Endothelial cell (in vitro differentiated cells): ENCODE measurements at regions not wholly inside any gene's neighbourhood (a gene's known extent, or its start where the extent isn't known, plus 50 kb on each side); places are given as distances from the start of the nearest gene placed in this dataset.

Experiments
- DNase-seq: peaks from one replicate; pipeline ENCODE4 v3.0.0; 2021; ENCODE audit warnings: low spot score
- H3K27ac Mint-ChIP-seq: one replicate; pipeline ENCODE4 v1.8.0; 2021; ENCODE audit warnings: mixed read lengths, inconsistent platforms; ENCODE audit not compliant: unreplicated experiment
- H3K27me3 Mint-ChIP-seq: one replicate; pipeline ENCODE4 v1.8.0; 2021; ENCODE audit warnings: mild to moderate bottlenecking, moderate library complexity, mixed read lengths, inconsistent platforms; ENCODE audit not compliant: unreplicated experiment
- H3K36me3 Mint-ChIP-seq: one replicate; pipeline ENCODE4 v1.8.0; 2021; ENCODE audit warnings: mild to moderate bottlenecking, low read depth, mixed read lengths, inconsistent platforms; ENCODE audit not compliant: unreplicated experiment
- H3K4me1 Mint-ChIP-seq: one replicate; pipeline ENCODE4 v1.8.0; 2021; ENCODE audit warnings: mild to moderate bottlenecking, mixed read lengths, inconsistent platforms; ENCODE audit not compliant: unreplicated experiment
- H3K4me3 Mint-ChIP-seq: one replicate; pipeline ENCODE4 v1.8.0; 2021; ENCODE audit warnings: mild to moderate bottlenecking, mixed read lengths, inconsistent platforms; ENCODE audit not compliant: unreplicated experiment
- H3K9me3 Mint-ChIP-seq: one replicate; pipeline ENCODE4 v1.8.0; 2021; ENCODE audit warnings: mixed read lengths, inconsistent platforms; ENCODE audit not compliant: unreplicated experiment
- TF ChIP-seq, protein P1 (sequence below): fragments of 200-600 bp; sonication (generic); IDR thresholded peaks from one replicate; pipeline ENCODE4 v1.5.0; 2021; ENCODE audit warnings: antibody characterized with exemption; ENCODE audit not compliant: unreplicated experiment

DNA sequence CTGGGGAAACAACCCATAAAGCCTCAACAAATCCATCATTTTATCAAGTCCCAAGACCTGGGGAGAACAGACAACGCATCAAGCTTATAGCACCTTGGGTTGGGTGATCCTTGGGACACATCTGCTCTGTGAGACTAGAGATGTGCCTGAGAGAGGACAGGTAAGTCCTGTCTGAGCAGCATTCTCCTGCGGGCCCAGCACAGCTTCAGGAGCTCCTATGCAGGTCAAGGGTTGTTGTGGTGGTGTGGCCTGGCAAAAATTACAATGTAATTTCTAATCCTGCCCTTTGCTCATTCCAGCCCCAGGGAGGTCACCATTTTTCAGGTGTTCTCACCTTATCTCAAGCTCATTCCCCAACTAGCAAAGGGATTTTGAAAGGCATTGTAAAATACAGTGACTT is 608.1 kb upstream of the CAMK1G start:
- Mint-ChIP-seq H3K27ac (no peak overlapping the region), H3K36me3 (no peaks in the 10 kb centered on the region), H3K9me3 (no peaks in the 10 kb centered on the region), H3K4me3 (no peak overlapping the region), H3K27me3 (no peaks in the 10 kb centered on the region), H3K4me1 (peaks cover 6% of the 10 kb centered on the region)
- no peak for DNase-seq
- TF ChIP-seq, protein P1, sequence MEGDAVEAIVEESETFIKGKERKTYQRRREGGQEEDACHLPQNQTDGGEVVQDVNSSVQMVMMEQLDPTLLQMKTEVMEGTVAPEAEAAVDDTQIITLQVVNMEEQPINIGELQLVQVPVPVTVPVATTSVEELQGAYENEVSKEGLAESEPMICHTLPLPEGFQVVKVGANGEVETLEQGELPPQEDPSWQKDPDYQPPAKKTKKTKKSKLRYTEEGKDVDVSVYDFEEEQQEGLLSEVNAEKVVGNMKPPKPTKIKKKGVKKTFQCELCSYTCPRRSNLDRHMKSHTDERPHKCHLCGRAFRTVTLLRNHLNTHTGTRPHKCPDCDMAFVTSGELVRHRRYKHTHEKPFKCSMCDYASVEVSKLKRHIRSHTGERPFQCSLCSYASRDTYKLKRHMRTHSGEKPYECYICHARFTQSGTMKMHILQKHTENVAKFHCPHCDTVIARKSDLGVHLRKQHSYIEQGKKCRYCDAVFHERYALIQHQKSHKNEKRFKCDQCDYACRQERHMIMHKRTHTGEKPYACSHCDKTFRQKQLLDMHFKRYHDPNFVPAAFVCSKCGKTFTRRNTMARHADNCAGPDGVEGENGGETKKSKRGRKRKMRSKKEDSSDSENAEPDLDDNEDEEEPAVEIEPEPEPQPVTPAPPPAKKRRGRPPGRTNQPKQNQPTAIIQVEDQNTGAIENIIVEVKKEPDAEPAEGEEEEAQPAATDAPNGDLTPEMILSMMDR: no peak

DNA sequence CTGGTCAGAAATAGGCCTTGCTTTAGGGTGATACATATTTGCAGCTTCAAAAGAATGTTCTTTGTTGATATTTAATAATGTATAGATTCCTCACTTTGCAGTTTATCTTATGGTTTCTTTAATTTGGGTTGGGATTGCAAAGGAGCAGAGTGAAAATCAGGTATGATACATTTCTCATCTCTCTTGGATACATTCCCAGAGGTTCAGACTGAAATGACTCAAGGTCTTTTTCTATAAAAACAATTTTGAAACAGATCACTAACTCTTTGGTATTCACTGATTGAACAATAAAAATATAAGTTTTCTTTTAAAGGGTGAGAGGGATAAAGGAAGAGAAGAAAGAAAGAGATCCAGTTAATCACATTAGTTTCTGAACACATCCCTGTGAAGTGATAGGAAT is 606.5 kb upstream of the CAMK1G start:
- Mint-ChIP-seq H3K27me3 (no peaks in the 10 kb centered on the region), H3K4me1 (no peaks in the 10 kb centered on the region), H3K27ac (no peak overlapping the region), H3K9me3 (no peaks in the 10 kb centered on the region), H3K36me3 (no peaks in the 10 kb centered on the region), H3K4me3 (no peak overlapping the region)
- TF ChIP-seq, protein P1: no peak
- DNase-seq: no peak

DNA sequence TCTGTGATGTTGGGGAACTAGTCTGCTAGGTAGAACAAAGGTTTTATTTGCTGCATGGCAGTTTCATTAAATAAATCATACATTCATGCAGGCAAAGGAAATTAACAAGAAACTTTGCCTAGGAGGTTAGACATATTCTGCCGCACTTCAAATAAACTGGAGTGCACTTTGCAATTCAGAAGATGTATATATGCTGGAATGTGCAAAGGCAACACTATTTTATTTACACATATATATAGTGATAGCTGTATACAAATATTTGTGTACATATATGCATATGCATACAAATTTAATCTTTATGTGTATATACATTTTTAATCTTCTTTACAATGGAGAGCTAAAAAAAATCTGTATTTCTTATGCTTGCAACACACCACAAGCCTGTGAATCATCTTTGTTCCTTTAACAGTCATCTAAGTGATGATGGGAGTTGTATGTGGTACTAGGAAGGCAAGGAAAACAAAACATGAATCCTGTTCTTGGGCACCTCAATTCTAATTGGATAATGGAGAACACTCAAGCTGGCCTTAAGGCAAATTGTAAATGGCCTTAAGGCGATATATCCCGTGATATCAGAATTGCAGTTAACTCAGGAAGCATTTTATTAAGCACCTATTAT is 605.8 kb upstream of the CAMK1G start:
- H3K4me3 Mint-ChIP-seq: no peak overlapping the region
- no peak for DNase-seq
- no peaks in the 10 kb centered on the region for H3K4me1 Mint-ChIP-seq
- no peak overlapping the region for H3K27ac Mint-ChIP-seq
- H3K36me3 Mint-ChIP-seq: no peaks in the 10 kb centered on the region
- H3K27me3 Mint-ChIP-seq: no peaks in the 10 kb centered on the region
- H3K9me3 Mint-ChIP-seq: no peaks in the 10 kb centered on the region
- TF ChIP-seq, protein P1: no peak

DNA sequence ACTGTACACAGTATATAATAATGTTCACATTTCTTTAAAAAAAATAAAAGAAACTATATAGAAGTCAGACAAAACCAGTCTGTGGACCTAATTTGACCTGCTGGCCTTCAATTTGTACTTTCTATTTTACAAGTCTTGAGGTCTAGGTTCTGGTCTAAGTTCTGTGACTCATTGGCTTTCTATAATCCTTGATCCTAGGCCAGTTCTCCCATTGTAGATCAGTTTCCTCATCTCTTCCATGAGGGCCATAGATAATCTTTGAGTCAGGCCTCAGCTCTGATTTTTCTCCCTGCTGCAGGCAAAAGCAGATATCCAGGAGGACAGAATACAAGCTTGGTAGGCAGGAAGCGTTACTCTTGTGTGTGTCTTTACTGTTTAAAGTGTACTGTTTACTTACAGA is 603.7 kb upstream of the CAMK1G start:
- no peaks in the 10 kb centered on the region for H3K9me3 Mint-ChIP-seq
- TF ChIP-seq, protein P1: no peak
- no peaks in the 10 kb centered on the region for H3K27me3 Mint-ChIP-seq
- H3K4me1 Mint-ChIP-seq: no peaks in the 10 kb centered on the region
- H3K4me3 Mint-ChIP-seq: no peak overlapping the region
- no peaks in the 10 kb centered on the region for H3K36me3 Mint-ChIP-seq
- no peak overlapping the region for H3K27ac Mint-ChIP-seq
- no peak for DNase-seq

DNA sequence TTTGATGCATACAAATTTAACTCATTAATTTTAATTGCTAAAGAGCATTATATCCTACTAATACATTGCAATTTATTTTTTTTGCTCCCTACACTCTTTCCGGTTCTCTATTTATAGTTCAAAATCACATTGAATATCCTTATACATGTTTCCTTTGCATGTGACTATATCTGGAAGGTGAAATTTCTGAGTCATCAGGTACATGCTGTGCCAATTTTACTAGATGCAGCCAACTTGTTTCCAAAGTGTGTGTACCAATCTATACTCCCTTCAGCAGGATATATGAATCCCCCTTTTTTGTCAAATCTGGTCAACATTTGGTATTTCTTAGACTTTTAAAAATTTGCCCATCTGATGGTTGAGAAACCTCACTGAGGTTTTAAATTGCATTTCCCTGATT is 602.9 kb upstream of the CAMK1G start:
- H3K4me3 Mint-ChIP-seq: no peak overlapping the region
- no peak for DNase-seq
- no peaks in the 10 kb centered on the region for H3K9me3 Mint-ChIP-seq
- H3K36me3 Mint-ChIP-seq: no peaks in the 10 kb centered on the region
- TF ChIP-seq, protein P1: no peak
- H3K27ac Mint-ChIP-seq: no peak overlapping the region
- no peaks in the 10 kb centered on the region for H3K27me3 Mint-ChIP-seq
- no peaks in the 10 kb centered on the region for H3K4me1 Mint-ChIP-seq
